Right lobe of liver (tissue), 4 donors: ENCODE measurements at regions not wholly inside any gene's neighbourhood (a gene's known extent, or its start where the extent isn't known, plus 50 kb on each side); places are given as distances from the start of the nearest gene placed in this dataset.

Experiments
- CTCF ChIP-seq, 4 donors: fragments of 200-600 bp in 3 of 4; fragments of 450-650 bp in 1 of 4; IDR thresholded peaks; one replicate each; pipeline versions ENCODE4 v1.5.1 to v1.8.0; 2016 to 2022; ENCODE audit warnings: antibody characterized with exemption in 4 of 4, mild to moderate bottlenecking in 2 of 4
- POLR2A ChIP-seq: fragments of 450-650 bp; IDR thresholded peaks from one replicate; pipeline ENCODE4 v1.6.1; 2017; ENCODE audit warnings: antibody characterized with exemption, mild to moderate bottlenecking
- donor health status: DM: no; HTN: no; CAD: no.
- donor health status: DM: no; HTN: no; CAD: no.
- donor health status: DM: no; HTN: yes; CAD: no.

GRCh38 chr19:30620354-30620753 lies 248.2 kb downstream of the ZNF536 start:
- TF ChIP-seq CTCF (IDR thresholded peaks at IDR 0.05) (no peak), POLR2A (no peak)
